ENCODE measurements at regions not wholly inside any gene's neighbourhood (a gene's known extent, or its start where the extent isn't known, plus 50 kb on each side); places are given as distances from the start of the nearest gene placed in this dataset.

DNA sequence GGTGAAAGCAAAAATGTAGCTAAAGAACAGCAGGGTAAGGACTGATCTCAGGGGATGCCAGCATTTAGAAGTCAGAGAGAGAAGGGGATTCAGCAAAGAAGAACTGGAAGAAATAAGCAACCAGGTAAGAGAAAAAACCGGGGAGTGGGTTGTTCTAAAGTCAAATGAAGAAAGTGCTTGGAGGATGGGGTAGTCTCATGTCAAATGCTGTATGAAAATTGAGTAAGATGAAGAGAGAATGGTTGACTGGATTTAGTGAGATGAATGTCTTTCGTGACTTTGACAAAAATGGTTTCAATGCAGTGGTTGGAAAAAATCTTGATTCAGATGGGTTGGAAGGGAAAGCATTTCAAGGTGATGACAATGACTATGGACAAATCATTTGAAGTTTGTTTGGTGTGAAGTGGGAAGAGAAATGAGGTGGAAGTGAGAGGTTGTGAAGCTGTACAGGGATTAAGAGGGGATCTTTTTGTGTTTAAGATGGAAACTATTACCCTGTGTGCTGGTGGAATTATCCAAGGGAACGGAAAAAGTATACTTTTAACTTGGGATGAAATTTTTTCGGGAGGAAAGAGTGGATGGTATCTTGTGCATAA lies 484.0 kb downstream of the ETS1 start:
- no peak for DNase-seq (ENCODE audit: low read depth)

GRCh38 chr11:128098781-128099180 lies 488.6 kb downstream of the ETS1 start:
- no peak for DNase-seq (ENCODE audit: low read depth)

DNA sequence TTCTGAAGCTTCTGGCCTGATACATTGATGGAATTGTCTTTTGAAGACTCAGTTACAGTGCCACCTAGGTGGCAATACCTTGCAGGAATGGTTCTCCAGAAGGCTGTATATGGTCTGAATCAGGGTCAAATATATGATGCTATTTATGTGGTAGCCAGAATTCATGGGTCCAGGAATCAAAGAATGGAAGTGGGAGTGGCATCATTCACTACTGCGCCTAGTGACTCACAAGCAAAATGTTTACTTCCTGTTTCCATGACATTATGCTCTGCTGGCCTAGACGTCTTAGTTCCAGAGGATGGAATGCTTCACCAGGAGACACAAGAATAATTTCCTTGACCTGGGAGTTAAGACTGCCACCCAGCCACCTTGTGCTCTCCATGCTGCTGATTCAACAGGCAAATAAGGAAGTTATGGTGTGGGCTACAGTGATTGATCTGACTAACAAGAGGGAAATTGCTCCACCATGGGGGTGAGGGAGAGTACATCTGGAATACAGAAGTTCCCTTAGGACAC lies 491.8 kb downstream of the ETS1 start:
- peak; percentile 43 for DNase-seq (ENCODE audit: low read depth)

GRCh38 chr11:128093689-128094088 lies 493.7 kb downstream of the ETS1 start:
- DNase-seq (ENCODE audit: low read depth): no peak

GRCh38 chr11:128089962-128090361 lies 497.4 kb downstream of the ETS1 start:
- DNase-seq (ENCODE audit: low read depth): no peak

GRCh38 chr11:128086794-128087193 lies 500.6 kb downstream of the ETS1 start:
- no peak for DNase-seq (ENCODE audit: low read depth)

- DNase-seq (ENCODE audit: low read depth): no peak
Observed at GRCh38 chr11:128085276-128085675, 502.1 kb downstream of the ETS1 start.

GRCh38 chr11:128082574-128082973 lies 504.8 kb downstream of the ETS1 start:
- no peak for DNase-seq (ENCODE audit: low read depth)

GRCh38 chr11:128069665-128070064 lies 517.7 kb downstream of the ETS1 start:
- no peak for DNase-seq (ENCODE audit: low read depth)

GRCh38 chr11:128067780-128068179 lies 519.6 kb downstream of the ETS1 start:
- no peak for DNase-seq (ENCODE audit: low read depth)

DNA sequence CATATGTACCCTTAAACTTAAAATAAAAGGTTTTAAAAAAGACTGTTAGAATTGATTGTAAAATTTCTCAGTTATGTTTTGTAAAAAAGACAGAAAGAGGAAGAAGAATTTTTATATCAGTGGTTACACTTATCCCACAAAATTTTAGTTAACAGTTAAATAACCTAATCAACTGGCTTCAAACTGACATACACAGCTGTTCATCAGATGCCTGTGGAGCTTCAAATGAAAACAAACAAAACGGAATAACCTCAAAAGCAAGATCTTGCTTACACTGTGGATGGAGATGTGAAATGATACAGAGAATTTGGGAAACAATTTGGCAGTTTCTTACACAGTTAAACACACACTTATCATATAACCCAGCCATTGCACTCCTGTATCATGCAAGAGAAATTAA lies 521.0 kb downstream of the ETS1 start:
- DNase-seq (ENCODE audit: low read depth): peak; percentile 48

GRCh38 chr11:128061281-128061871 lies 526.0 kb downstream of the ETS1 start:
- peak; percentile 78 for DNase-seq (ENCODE audit: low read depth)

- DNase-seq (ENCODE audit: low read depth): peak; percentile 47
Observed at GRCh38 chr11:128058580-128059208, 528.7 kb downstream of the ETS1 start.

GRCh38 chr11:128057786-128058395 lies 529.5 kb downstream of the ETS1 start:
- DNase-seq (ENCODE audit: low read depth): no peak

DNA sequence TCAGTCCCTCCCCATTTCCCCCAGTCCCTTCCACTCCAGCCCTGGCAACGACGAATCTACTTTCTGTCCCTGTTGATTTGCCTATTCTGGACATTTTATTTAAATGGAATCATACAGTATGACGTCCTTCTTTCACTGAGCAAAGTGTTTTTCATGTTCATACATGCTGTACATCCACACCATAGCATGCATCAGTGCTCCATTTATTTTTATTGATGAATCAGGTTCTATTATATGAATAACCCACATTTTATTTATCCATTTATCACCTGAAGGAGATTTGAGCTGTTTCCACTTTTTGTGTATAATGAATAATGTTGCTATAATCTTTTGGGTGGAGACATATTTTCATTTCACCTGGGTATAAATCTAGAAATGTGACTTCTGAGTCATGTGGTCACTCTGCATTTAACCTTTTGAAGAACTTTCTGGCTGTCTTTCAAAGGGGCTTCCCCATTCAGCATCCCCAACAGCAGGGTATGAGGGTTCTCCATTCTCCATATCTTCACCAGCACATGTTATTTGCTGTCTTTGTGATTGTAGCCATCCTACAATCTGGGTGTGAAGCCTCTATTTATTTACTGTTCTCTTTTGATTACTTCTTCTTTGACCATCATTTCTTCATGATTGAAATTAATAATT lies 531.7 kb downstream of the ETS1 start:
- DNase-seq (ENCODE audit: low read depth): no peak

GRCh38 chr11:128053981-128054931 lies 533.1 kb downstream of the ETS1 start:
- DNase-seq (ENCODE audit: low read depth): no peak

- peak; percentile 54 for DNase-seq (ENCODE audit: low read depth)
Observed at GRCh38 chr11:128052912-128053641, 534.3 kb downstream of the ETS1 start.

DNA sequence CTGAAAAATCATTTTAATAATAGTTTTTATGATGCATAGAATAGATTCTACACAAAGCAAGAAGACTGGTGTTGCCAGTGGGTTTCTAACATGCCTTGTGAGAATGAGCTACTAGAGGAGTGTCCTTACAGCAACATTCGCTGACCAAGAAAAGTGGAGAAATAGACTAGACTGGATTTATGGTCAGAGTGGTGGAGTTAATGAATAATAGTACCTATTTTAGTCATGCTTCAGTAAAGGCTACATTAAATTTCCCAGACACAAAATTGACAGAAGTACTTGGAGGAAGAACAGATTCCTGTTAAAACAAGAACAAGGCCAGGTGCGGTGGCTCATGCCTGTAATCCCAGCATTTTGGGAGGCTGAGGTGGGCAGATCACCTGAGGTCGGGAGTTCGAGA lies 539.2 kb downstream of the ETS1 start:
- DNase-seq (ENCODE audit: low read depth): no peak

GRCh38 chr11:128047026-128047425 lies 540.3 kb downstream of the ETS1 start:
- DNase-seq (ENCODE audit: low read depth): no peak

DNA sequence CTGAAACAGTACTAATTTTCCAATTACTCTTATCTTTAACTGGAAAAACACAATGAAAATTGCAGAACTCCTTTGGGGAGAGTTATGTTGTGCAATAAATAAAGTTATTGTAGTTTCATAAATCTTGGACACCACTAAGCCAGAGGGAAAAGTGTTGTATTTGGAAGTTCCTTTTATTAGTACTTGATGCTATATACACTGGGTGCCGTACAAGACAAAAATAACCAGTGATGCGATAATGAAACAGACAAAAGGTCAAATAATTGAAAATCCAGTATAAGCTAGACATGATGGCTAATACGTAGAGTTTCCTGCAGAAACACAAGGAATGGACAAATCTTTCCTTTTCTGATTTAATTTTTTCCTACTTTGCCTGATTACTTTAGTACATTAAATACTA lies 541.1 kb downstream of the ETS1 start:
- no peak for DNase-seq (ENCODE audit: low read depth)
